ENCODE measurements at regions not wholly inside any gene's neighbourhood (a gene's known extent, or its start where the extent isn't known, plus 50 kb on each side); places are given as distances from the start of the nearest gene placed in this dataset.

DNA sequence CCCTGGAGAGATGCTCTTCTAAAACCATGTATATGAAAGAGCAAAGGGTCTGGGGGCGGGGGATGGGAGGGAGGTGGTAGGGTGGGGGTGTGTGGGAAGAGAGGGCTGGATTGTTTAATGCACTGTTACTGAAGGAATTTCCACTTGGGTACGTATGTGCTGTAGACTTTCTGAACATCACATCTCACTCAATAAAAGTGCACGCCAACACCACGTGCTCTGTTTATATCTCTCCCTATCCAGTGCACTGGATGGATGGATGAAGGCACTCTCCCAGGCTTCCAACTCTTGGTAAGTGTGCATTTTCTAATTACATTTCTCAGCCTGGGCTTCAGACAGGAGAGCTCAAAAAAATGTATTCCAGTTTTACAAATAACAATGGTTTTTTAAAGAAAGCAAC is 184.3 kb upstream of the SIX2 start:
- no peaks in the 10 kb centered on the region for H3K36me3 ChIP-seq (ENCODE audit: control insufficient read depth in 2 of 2, extremely low read depth in 1 of 2, insufficient read depth in 2 of 2, low read length in 2 of 2)
- no peaks in the 10 kb centered on the region for H3K79me2 ChIP-seq (ENCODE audit: control insufficient read depth, insufficient read depth, low read length)
- H3K4me2 ChIP-seq (ENCODE audit: control insufficient read depth, extremely low read depth, insufficient read depth, low read depth, low read length), result no peak overlapping the region
- peaks cover 3% of the 10 kb centered on the region for H3K27me3 ChIP-seq (ENCODE audit: control insufficient read depth, extremely low read depth, insufficient read depth, low read length)
- FAIRE-seq (no peak), DNase-seq (ENCODE audit: low read depth, low spot score) (no peak)
- H4K20me1 ChIP-seq (ENCODE audit: control insufficient read depth, extremely low read depth, insufficient read depth, low read length), result no peaks in the 10 kb centered on the region
- H3K4me3 ChIP-seq (ENCODE audit: control insufficient read depth in 2 of 3, extremely low read depth in 1 of 3, insufficient read depth in 2 of 3, low read depth in 1 of 3, low read length in 3 of 3), result no peak overlapping the region
- H3K27ac ChIP-seq (ENCODE audit: control insufficient read depth, insufficient read depth, low read length), result no peak overlapping the region
- H3K9me3 ChIP-seq (ENCODE audit: control insufficient read depth, low read depth, low read length), result no peaks in the 10 kb centered on the region
- dilution Hi-C loops (cut with MboI; ENCODE audit: extremely low pct_ligation_motif_present, low sequenced_read_pairs), result no loop called here
- no peak overlapping the region for H3K9ac ChIP-seq (ENCODE audit: control insufficient read depth, extremely low read depth, insufficient read depth, low read length)
- TF ChIP-seq CTCF (optimal IDR thresholded peaks at IDR 0.05 in 1 of 3, IDR thresholded peaks at IDR 0.05 in 1 of 3, conservative IDR thresholded peaks at IDR 0.05 in 1 of 3; ENCODE audit: extremely low read depth in 1 of 3, insufficient read depth in 2 of 3, low read length in 3 of 3), result no peak
- TF ChIP-seq EZH2 (IDR thresholded peaks at IDR 0.05; ENCODE audit: low read length), result no peak
- H3K4me1 ChIP-seq (ENCODE audit: control insufficient read depth, extremely low read depth, insufficient read depth, low read length), result no peaks in the 10 kb centered on the region
- no peaks in the 10 kb centered on the region for H3K9me1 ChIP-seq (ENCODE audit: control insufficient read depth, extremely low read depth, insufficient read depth, low read length)
- H2AFZ ChIP-seq (ENCODE audit: control insufficient read depth, low read length), result no peak overlapping the region

GRCh38 chr2:45192991-45193390 is 183.7 kb upstream of the SIX2 start:
- H3K9ac ChIP-seq (ENCODE audit: control insufficient read depth, extremely low read depth, insufficient read depth, low read length), result no peak overlapping the region
- TF ChIP-seq CTCF (optimal IDR thresholded peaks at IDR 0.05 in 1 of 3, IDR thresholded peaks at IDR 0.05 in 1 of 3, conservative IDR thresholded peaks at IDR 0.05 in 1 of 3; ENCODE audit: extremely low read depth in 1 of 3, insufficient read depth in 2 of 3, low read length in 3 of 3) (no peak), EZH2 (IDR thresholded peaks at IDR 0.05; ENCODE audit: low read length) (no peak)
- peaks cover 3% of the 10 kb centered on the region for H3K27me3 ChIP-seq (ENCODE audit: control insufficient read depth, extremely low read depth, insufficient read depth, low read length)
- no peak overlapping the region for H2AFZ ChIP-seq (ENCODE audit: control insufficient read depth, low read length)
- FAIRE-seq, result no peak
- H3K4me2 ChIP-seq (ENCODE audit: control insufficient read depth, extremely low read depth, insufficient read depth, low read depth, low read length), result no peak overlapping the region
- no peak for DNase-seq (ENCODE audit: low read depth, low spot score)
- H3K4me3 ChIP-seq (ENCODE audit: control insufficient read depth in 2 of 3, extremely low read depth in 1 of 3, insufficient read depth in 2 of 3, low read depth in 1 of 3, low read length in 3 of 3), result no peak overlapping the region
- dilution Hi-C loops (cut with MboI; ENCODE audit: extremely low pct_ligation_motif_present, low sequenced_read_pairs), result no loop called here
- H4K20me1 ChIP-seq (ENCODE audit: control insufficient read depth, extremely low read depth, insufficient read depth, low read length), result no peaks in the 10 kb centered on the region
- no peak overlapping the region for H3K27ac ChIP-seq (ENCODE audit: control insufficient read depth, insufficient read depth, low read length)
- H3K4me1 ChIP-seq (ENCODE audit: control insufficient read depth, extremely low read depth, insufficient read depth, low read length), result no peaks in the 10 kb centered on the region
- no peaks in the 10 kb centered on the region for H3K36me3 ChIP-seq (ENCODE audit: control insufficient read depth in 2 of 2, extremely low read depth in 1 of 2, insufficient read depth in 2 of 2, low read length in 2 of 2)
- no peaks in the 10 kb centered on the region for H3K79me2 ChIP-seq (ENCODE audit: control insufficient read depth, insufficient read depth, low read length)
- H3K9me1 ChIP-seq (ENCODE audit: control insufficient read depth, extremely low read depth, insufficient read depth, low read length), result no peaks in the 10 kb centered on the region
- H3K9me3 ChIP-seq (ENCODE audit: control insufficient read depth, low read depth, low read length), result no peaks in the 10 kb centered on the region

Measured in keratinocyte (primary cell).